GM18951 (cell line): ENCODE measurements at regions not wholly inside any gene's neighbourhood (a gene's known extent, or its start where the extent isn't known, plus 50 kb on each side); places are given as distances from the start of the nearest gene placed in this dataset.

Experiments used
- POLR2A ChIP-seq: IDR thresholded peaks from 4 replicates; pipeline ENCODE4 v1.6.1; 2011; ENCODE audit warnings: mild to moderate bottlenecking; ENCODE audit not compliant: insufficient read length, insufficient read depth; ENCODE audit errors: extremely low read depth
- in situ Hi-C: fragments of 300-500 bp; cut with MboI; formaldehyde crosslinking; loops from one replicate; pipeline ENCODE4 v1.12.0; 2022; ENCODE audit warnings: low sequenced_read_pairs, mixed read lengths, inconsistent platforms; ENCODE audit not compliant: unreplicated experiment

- no peak for TF ChIP-seq POLR2A
- in situ Hi-C loops = no loop called here
Measured at GRCh38 chr4:64503945-64504675, 94.9 kb upstream of the TECRL start.

DNA sequence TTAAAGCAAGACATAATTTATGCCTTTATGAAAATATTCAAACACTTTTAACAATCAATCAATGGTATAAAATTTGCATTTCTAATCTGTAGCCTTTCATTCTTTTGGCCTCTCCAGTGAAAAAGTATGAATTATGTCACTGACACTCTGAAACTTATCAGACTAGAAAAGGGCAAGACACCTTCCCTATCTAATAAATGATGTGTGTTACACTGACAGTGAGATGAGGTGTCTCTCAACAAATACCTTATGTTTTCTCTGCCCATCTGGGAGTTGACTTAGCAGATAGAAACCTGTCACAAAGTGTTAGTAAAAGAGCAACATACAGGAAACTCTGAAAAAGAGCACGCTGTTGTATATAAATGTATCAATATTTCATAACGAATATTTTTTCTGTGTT, 94.2 kb upstream of the TECRL start:
- no peak for TF ChIP-seq POLR2A
- in situ Hi-C loops = no loop called here

- in situ Hi-C loops = no loop called here
- TF ChIP-seq POLR2A = no peak
Measured at GRCh38 chr4:64497491-64497890, 88.2 kb upstream of the TECRL start.

- no peak for TF ChIP-seq POLR2A
- in situ Hi-C loops = no loop called here
Measured at GRCh38 chr4:64495946-64496345, 86.7 kb upstream of the TECRL start.

DNA sequence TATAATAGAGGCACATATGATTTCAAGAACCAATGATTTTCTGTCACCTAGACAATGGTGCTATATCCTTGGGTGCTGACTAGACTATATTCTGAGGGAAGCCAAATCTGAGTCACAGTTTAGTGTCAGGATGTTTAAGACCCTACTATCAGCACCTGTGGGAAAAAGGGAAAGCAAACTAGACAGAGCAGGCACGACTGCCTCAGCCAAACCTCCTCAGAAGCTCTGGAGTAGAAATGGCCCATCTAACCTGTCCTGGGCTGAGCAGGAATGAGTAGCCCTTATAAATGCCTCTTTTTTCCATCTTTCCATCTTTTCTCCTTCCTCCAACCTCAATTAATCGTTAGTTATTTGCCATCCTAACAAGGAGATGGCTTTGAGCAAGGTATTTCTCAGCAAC, 80.4 kb upstream of the TECRL start:
- no peak for TF ChIP-seq POLR2A
- in situ Hi-C loops = no loop called here

GRCh38 chr4:64479338-64479737, 70.1 kb upstream of the TECRL start:
- TF ChIP-seq POLR2A = no peak
- in situ Hi-C loops = no loop called here

GRCh38 chr4:64477127-64477526, 67.9 kb upstream of the TECRL start:
- no peak for TF ChIP-seq POLR2A
- in situ Hi-C loops = no loop called here

GRCh38 chr4:64465263-64465662, 56.0 kb upstream of the TECRL start:
- no peak for TF ChIP-seq POLR2A
- in situ Hi-C loops = no loop called here

- in situ Hi-C loops = no loop called here
- TF ChIP-seq POLR2A = no peak
Measured at GRCh38 chr4:64464581-64464980, 55.3 kb upstream of the TECRL start.
